Keratinocyte (primary cell): ENCODE measurements at regions not wholly inside any gene's neighbourhood (a gene's known extent, or its start where the extent isn't known, plus 50 kb on each side); places are given as distances from the start of the nearest gene placed in this dataset.
A peak's percentile ranks its signal among the peaks of the same experiment; 100 is the strongest.

Experiments used
- DNase-seq: peaks from one replicate; pipeline ENCODE4 v3.0.0-alpha.2; 2011; ENCODE audit warnings: low read depth, missing footprints, low spot score
- FAIRE-seq: peaks from 2 replicates; lab custom pipeline; 2011; peaks lifted over from hg19 to GRCh38; lab: Jason Lieb, UNC
- H2AFZ ChIP-seq: 2 replicates; pipeline ENCODE4 v1.6.0; 2012; ENCODE audit warnings: low read length, control low read depth, inconsistent platforms; ENCODE audit not compliant: control insufficient read depth
- H3K27ac ChIP-seq: 2 replicates; pipeline ENCODE4 v1.5.1; 2011; ENCODE audit warnings: low read length; ENCODE audit not compliant: control insufficient read depth, insufficient read depth
- H3K27me3 ChIP-seq: 3 replicates; pipeline ENCODE4 v1.6.0; 2011; ENCODE audit warnings: low read length; ENCODE audit not compliant: control insufficient read depth, insufficient read depth; ENCODE audit errors: extremely low read depth
- H3K36me3 ChIP-seq, 2 experiments: 2 replicates in 1 of 2; 3 replicates in 1 of 2; pipeline ENCODE4 v1.5.1; 2011; ENCODE audit warnings: low read length in 2 of 2, mild to moderate bottlenecking in 1 of 2; ENCODE audit not compliant: control insufficient read depth in 2 of 2, insufficient read depth in 2 of 2; ENCODE audit errors: extremely low read depth in 1 of 2
- H3K4me1 ChIP-seq: 3 replicates; pipeline ENCODE4 v1.5.1; 2011; ENCODE audit warnings: low read length; ENCODE audit not compliant: control insufficient read depth, insufficient read depth; ENCODE audit errors: extremely low read depth
- H3K4me2 ChIP-seq: 3 replicates; pipeline ENCODE4 v1.6.0; 2011; ENCODE audit warnings: low read depth, low read length; ENCODE audit not compliant: control insufficient read depth, insufficient read depth; ENCODE audit errors: extremely low read depth
- H3K4me3 ChIP-seq, 3 experiments: fragments of 200-600 bp in 1 of 3; sonication (generic) in 1 of 3; 2 replicates in 2 of 3; 3 replicates in 1 of 3; pipeline ENCODE4 v1.5.1; 2011 to 2016; ENCODE audit warnings: low read length in 3 of 3, mild to moderate bottlenecking in 3 of 3, control low read depth in 2 of 3, inconsistent platforms in 1 of 3, low read depth in 1 of 3, mixed read lengths in 1 of 3, mixed run types in 1 of 3, moderate library complexity in 1 of 3; ENCODE audit not compliant: control insufficient read depth in 2 of 3, insufficient read depth in 2 of 3; ENCODE audit errors: extremely low read depth in 1 of 3
- H3K79me2 ChIP-seq: 2 replicates; pipeline ENCODE4 v1.6.0; 2012; ENCODE audit warnings: low read length; ENCODE audit not compliant: control insufficient read depth, insufficient read depth
- H3K9ac ChIP-seq: 3 replicates; pipeline ENCODE4 v1.6.0; 2011; ENCODE audit warnings: low read length; ENCODE audit not compliant: control insufficient read depth, insufficient read depth; ENCODE audit errors: extremely low read depth
- H3K9me1 ChIP-seq: 3 replicates; pipeline ENCODE4 v1.6.0; 2011; ENCODE audit warnings: low read length; ENCODE audit not compliant: control insufficient read depth, insufficient read depth; ENCODE audit errors: extremely low read depth
- H3K9me3 ChIP-seq: 2 replicates; pipeline ENCODE4 v1.5.1; 2012; ENCODE audit warnings: low read depth, low read length; ENCODE audit not compliant: control insufficient read depth
- H4K20me1 ChIP-seq: 3 replicates; pipeline ENCODE4 v1.6.0; 2011; ENCODE audit warnings: low read length; ENCODE audit not compliant: control insufficient read depth, insufficient read depth; ENCODE audit errors: extremely low read depth
- EZH2 ChIP-seq: IDR thresholded peaks from one replicate; pipeline ENCODE4 v1.6.1; 2012; ENCODE audit warnings: inconsistent platforms, mild to moderate bottlenecking, low read length, moderate library complexity
- dilution Hi-C: fragments of 300-500 bp; cut with MboI; formaldehyde crosslinking; loops from one replicate; pipeline ENCODE4 v1.7.0; 2020; ENCODE audit warnings: low sequenced_read_pairs; ENCODE audit not compliant: extremely low pct_ligation_motif_present
- TF ChIP-seq, protein P1 (sequence below), 3 experiments: IDR thresholded peaks in 1 of 3; conservative IDR thresholded peaks in 1 of 3; optimal IDR thresholded peaks in 1 of 3; 2 replicates in 2 of 3; 3 replicates in 1 of 3; pipeline versions ENCODE3 to v1.5.1; 2011; ENCODE audit warnings: low read length in 3 of 3, mild to moderate bottlenecking in 3 of 3, moderate library complexity in 2 of 3, control low read depth in 1 of 3, inconsistent platforms in 1 of 3; ENCODE audit not compliant: insufficient read depth in 2 of 3; ENCODE audit errors: extremely low read depth in 1 of 3

DNA sequence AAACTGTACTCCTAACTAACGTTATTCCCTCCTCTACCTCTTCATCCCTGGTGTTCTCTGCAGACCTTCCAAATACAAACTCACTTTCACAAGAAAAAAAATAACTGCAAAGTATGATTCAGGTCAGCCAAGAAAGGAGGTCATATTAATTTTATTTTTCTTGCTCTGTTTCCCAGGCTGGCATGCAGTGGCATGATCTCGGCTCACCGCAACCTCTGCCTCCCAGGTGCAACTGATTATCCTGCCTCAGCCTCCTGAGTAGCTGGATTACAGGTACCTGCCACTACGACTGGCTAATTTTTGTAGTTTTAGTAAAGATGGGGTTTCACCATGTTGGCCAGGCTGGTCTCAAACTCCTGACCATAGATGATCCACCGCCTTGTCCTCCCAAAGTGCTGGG, 156.6 kb downstream of the CHIC2 start:
- Histone ChIP-seq H3K79me2 (no peaks in the 10 kb centered on the region), H3K4me2 (peak overlapping the region; percentile 79), H3K27ac (no peak overlapping the region), H3K4me1 (peaks cover 36% of the 10 kb centered on the region), H3K9me1 (no peaks in the 10 kb centered on the region), H3K27me3 (no peaks in the 10 kb centered on the region), H3K9ac (no peak overlapping the region), H3K9me3 (no peaks in the 10 kb centered on the region), H4K20me1 (no peaks in the 10 kb centered on the region), H3K36me3 (no peaks in the 10 kb centered on the region), H2AFZ (no peak overlapping the region), H3K4me3 (no peak overlapping the region)
- dilution Hi-C loops: no loop called here
- TF ChIP-seq EZH2: no peak
- TF ChIP-seq, protein P1, sequence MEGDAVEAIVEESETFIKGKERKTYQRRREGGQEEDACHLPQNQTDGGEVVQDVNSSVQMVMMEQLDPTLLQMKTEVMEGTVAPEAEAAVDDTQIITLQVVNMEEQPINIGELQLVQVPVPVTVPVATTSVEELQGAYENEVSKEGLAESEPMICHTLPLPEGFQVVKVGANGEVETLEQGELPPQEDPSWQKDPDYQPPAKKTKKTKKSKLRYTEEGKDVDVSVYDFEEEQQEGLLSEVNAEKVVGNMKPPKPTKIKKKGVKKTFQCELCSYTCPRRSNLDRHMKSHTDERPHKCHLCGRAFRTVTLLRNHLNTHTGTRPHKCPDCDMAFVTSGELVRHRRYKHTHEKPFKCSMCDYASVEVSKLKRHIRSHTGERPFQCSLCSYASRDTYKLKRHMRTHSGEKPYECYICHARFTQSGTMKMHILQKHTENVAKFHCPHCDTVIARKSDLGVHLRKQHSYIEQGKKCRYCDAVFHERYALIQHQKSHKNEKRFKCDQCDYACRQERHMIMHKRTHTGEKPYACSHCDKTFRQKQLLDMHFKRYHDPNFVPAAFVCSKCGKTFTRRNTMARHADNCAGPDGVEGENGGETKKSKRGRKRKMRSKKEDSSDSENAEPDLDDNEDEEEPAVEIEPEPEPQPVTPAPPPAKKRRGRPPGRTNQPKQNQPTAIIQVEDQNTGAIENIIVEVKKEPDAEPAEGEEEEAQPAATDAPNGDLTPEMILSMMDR (optimal IDR thresholded peaks at IDR 0.05 in 1 of 3, IDR thresholded peaks at IDR 0.05 in 1 of 3, conservative IDR thresholded peaks at IDR 0.05 in 1 of 3; ENCODE audit: extremely low read depth in 1 of 3, insufficient read depth in 2 of 3, low read length in 3 of 3): no peak
- FAIRE-seq (peak; percentile 81), DNase-seq (no peak)

DNA sequence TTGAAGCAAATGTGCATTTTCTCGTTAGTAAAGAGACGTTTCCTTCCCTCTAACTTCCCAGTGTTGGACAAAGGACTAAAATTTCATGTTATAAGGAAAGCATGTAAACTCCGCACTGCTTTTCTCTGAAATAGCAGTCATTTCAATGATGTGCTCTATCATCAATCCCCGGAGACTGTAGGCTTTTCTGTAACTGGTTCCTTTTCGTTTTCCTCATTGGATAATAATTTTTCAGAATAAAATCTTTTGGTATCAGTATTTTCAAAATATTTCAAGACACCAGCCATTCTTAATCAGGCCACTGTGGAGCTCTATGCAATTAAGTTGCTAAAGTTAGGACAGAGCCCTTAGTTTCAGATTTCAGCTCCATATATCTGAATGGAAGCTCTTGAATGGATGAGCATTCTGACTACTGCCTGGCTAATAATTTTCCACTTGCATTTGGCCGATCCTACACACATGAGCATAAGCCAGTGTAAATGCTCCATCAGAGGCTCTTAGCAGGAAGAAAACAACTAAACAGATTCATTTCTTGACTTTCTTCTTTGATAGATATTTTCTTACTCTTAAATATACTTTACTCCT, 157.7 kb downstream of the CHIC2 start:
- Histone ChIP-seq H2AFZ (no peak overlapping the region), H3K4me1 (peaks cover 36% of the 10 kb centered on the region), H3K4me3 (no peak overlapping the region), H3K4me2 (peak overlapping the region; percentile 84), H3K79me2 (no peaks in the 10 kb centered on the region), H3K27ac (no peak overlapping the region), H3K9me1 (no peaks in the 10 kb centered on the region), H3K9me3 (no peaks in the 10 kb centered on the region), H4K20me1 (no peaks in the 10 kb centered on the region), H3K27me3 (no peaks in the 10 kb centered on the region), H3K9ac (no peak overlapping the region), H3K36me3 (no peaks in the 10 kb centered on the region)
- dilution Hi-C loops: no loop called here
- no peak for DNase-seq
- TF ChIP-seq, protein P1 (optimal IDR thresholded peaks at IDR 0.05 in 1 of 3, IDR thresholded peaks at IDR 0.05 in 1 of 3, conservative IDR thresholded peaks at IDR 0.05 in 1 of 3; ENCODE audit: extremely low read depth in 1 of 3, insufficient read depth in 2 of 3, low read length in 3 of 3): no peak
- no peak for TF ChIP-seq EZH2
- FAIRE-seq: no peak
